Ectodermal cell (in vitro differentiated cells): ENCODE measurements at regions not wholly inside any gene's neighbourhood (a gene's known extent, or its start where the extent isn't known, plus 50 kb on each side); places are given as distances from the start of the nearest gene placed in this dataset.

ENCODE experiments used
- H3K27ac ChIP-seq: 2 replicates; pipeline ENCODE4 v1.7.0; 2013; ENCODE audit warnings: mild to moderate bottlenecking, low read depth, low read length; ENCODE audit not compliant: insufficient read depth, poor library complexity, severe bottlenecking
- H3K27me3 ChIP-seq: 2 replicates; pipeline ENCODE4 v1.7.0; 2013; ENCODE audit warnings: mild to moderate bottlenecking, low read length; ENCODE audit not compliant: insufficient read depth, control insufficient read depth, poor library complexity, severe bottlenecking
- H3K36me3 ChIP-seq: one replicate; pipeline ENCODE4 v1.7.0; 2013; ENCODE audit warnings: low read length; ENCODE audit not compliant: control insufficient read depth, insufficient read depth
- H3K4me1 ChIP-seq: one replicate; pipeline ENCODE4 v1.7.0; 2013; ENCODE audit warnings: low read length; ENCODE audit not compliant: control insufficient read depth, insufficient read depth
- H3K4me3 ChIP-seq: 2 replicates; pipeline ENCODE4 v1.7.0; 2013; ENCODE audit warnings: low read depth, low read length, control low read depth; ENCODE audit not compliant: insufficient read depth
- H3K9me3 ChIP-seq: 2 replicates; pipeline ENCODE4 v1.7.0; 2013; ENCODE audit warnings: mild to moderate bottlenecking, low read length, moderate library complexity; ENCODE audit not compliant: control insufficient read depth
- WGBS, 2 experiments: methylation state at CpG; one replicate each; pipeline ENCODE4 v1.1.7; 2013; ENCODE audit warnings: missing lambda C conversion rate in 2 of 2; 5-methylcytosine and 5-hydroxymethylcytosine counted together

- H3K9me3 ChIP-seq = no peaks in the 10 kb centered on the region
- 45 to 51% methylated on average over 9 of the region's 9 CpGs for WGBS, 2 experiments
- no peaks in the 10 kb centered on the region for H3K27me3 ChIP-seq
- no peaks in the 10 kb centered on the region for H3K36me3 ChIP-seq
- no peak overlapping the region for H3K27ac ChIP-seq
- H3K4me1 ChIP-seq = peaks cover 10% of the 10 kb centered on the region
- no peak overlapping the region for H3K4me3 ChIP-seq
Measured at GRCh38 chr2:41871080-41871479, 176.7 kb upstream of the PKDCC start.

- H3K4me3 ChIP-seq = no peak overlapping the region
- H3K27me3 ChIP-seq = no peaks in the 10 kb centered on the region
- no peak overlapping the region for H3K27ac ChIP-seq
- WGBS, 2 experiments = 90 to 94% methylated on average over 3 of the region's 3 CpGs
- H3K9me3 ChIP-seq = no peaks in the 10 kb centered on the region
- no peaks in the 10 kb centered on the region for H3K36me3 ChIP-seq
- peaks cover 10% of the 10 kb centered on the region for H3K4me1 ChIP-seq
Measured at GRCh38 chr2:41872646-41873045, 175.2 kb upstream of the PKDCC start.

- Histone ChIP-seq H3K4me1 (peaks cover 14% of the 10 kb centered on the region), H3K9me3 (no peaks in the 10 kb centered on the region), H3K4me3 (no peak overlapping the region), H3K27me3 (no peaks in the 10 kb centered on the region), H3K27ac (no peak overlapping the region), H3K36me3 (no peaks in the 10 kb centered on the region)
- 75 to 81% methylated on average over 3 of the region's 4 CpGs for WGBS, 2 experiments
Measured at GRCh38 chr2:41873102-41874031, 174.5 kb upstream of the PKDCC start.

- H3K27ac ChIP-seq = no peak overlapping the region
- WGBS, 2 experiments = 93 to 96% methylated on average over 14 of the region's 14 CpGs
- peaks cover 27% of the 10 kb centered on the region for H3K4me1 ChIP-seq
- no peaks in the 10 kb centered on the region for H3K9me3 ChIP-seq
- no peaks in the 10 kb centered on the region for H3K36me3 ChIP-seq
- no peak overlapping the region for H3K4me3 ChIP-seq
- H3K27me3 ChIP-seq = no peaks in the 10 kb centered on the region
Measured at GRCh38 chr2:41877114-41877678, 170.6 kb upstream of the PKDCC start.

GRCh38 chr2:41878056-41878455 is 169.8 kb upstream of the PKDCC start:
- no peak overlapping the region for H3K27ac ChIP-seq
- no peak overlapping the region for H3K4me3 ChIP-seq
- no peaks in the 10 kb centered on the region for H3K36me3 ChIP-seq
- peaks cover 27% of the 10 kb centered on the region for H3K4me1 ChIP-seq
- no peaks in the 10 kb centered on the region for H3K27me3 ChIP-seq
- no peaks in the 10 kb centered on the region for H3K9me3 ChIP-seq
- WGBS, 2 experiments = 93% methylated on average over 10 of the region's 10 CpGs

GRCh38 chr2:41878716-41879234 is 169.0 kb upstream of the PKDCC start:
- 70 to 74% methylated on average over 10 to 11 of the region's 11 CpGs for WGBS, 2 experiments
- Histone ChIP-seq H3K27ac (no peak overlapping the region), H3K27me3 (no peaks in the 10 kb centered on the region), H3K4me1 (peaks cover 22% of the 10 kb centered on the region), H3K4me3 (no peak overlapping the region), H3K36me3 (no peaks in the 10 kb centered on the region), H3K9me3 (no peaks in the 10 kb centered on the region)

GRCh38 chr2:41879235-41879916 is 168.4 kb upstream of the PKDCC start:
- Histone ChIP-seq H3K27me3 (no peaks in the 10 kb centered on the region), H3K4me1 (peaks cover 22% of the 10 kb centered on the region), H3K27ac (peak overlapping the region; percentile 50), H3K4me3 (no peak overlapping the region), H3K9me3 (no peaks in the 10 kb centered on the region), H3K36me3 (no peaks in the 10 kb centered on the region)
- WGBS, 2 experiments = 29 to 33% methylated on average over 9 to 10 of the region's 10 CpGs

- Histone ChIP-seq H3K4me1 (peaks cover 22% of the 10 kb centered on the region), H3K4me3 (no peak overlapping the region), H3K36me3 (no peaks in the 10 kb centered on the region), H3K27ac (no peak overlapping the region), H3K27me3 (no peaks in the 10 kb centered on the region), H3K9me3 (no peaks in the 10 kb centered on the region)
- 90 to 96% methylated on average over 3 of the region's 3 CpGs for WGBS, 2 experiments
Measured at GRCh38 chr2:41880561-41881243, 167.1 kb upstream of the PKDCC start.

- Histone ChIP-seq H3K4me3 (no peak overlapping the region), H3K36me3 (no peaks in the 10 kb centered on the region), H3K27ac (no peak overlapping the region), H3K9me3 (no peaks in the 10 kb centered on the region), H3K27me3 (no peaks in the 10 kb centered on the region), H3K4me1 (peaks cover 22% of the 10 kb centered on the region)
- 95 to 96% methylated on average over 3 of the region's 3 CpGs for WGBS, 2 experiments
Measured at GRCh38 chr2:41881249-41881648, 166.6 kb upstream of the PKDCC start.
